22Rv1 (cell line): ENCODE measurements at regions not wholly inside any gene's neighbourhood (a gene's known extent, or its start where the extent isn't known, plus 50 kb on each side); places are given as distances from the start of the nearest gene placed in this dataset.

ENCODE experiments used
- CTCF ChIP-seq: fragments of 450-650 bp; IDR thresholded peaks from 2 replicates; pipeline ENCODE4 v1.5.1; 2017; ENCODE audit warnings: mild to moderate bottlenecking
- ZFX ChIP-seq: fragments of 450-650 bp; IDR thresholded peaks from 2 replicates; pipeline ENCODE4 v1.6.1; 2017; ENCODE audit warnings: antibody characterized with exemption, borderline replicate concordance

GRCh38 chr13:107434347-107434746 lies 781.0 kb downstream of the LIG4 start:
- TF ChIP-seq CTCF (no peak), ZFX (no peak)
